Gastroesophageal sphincter (tissue), 4 donors: ENCODE measurements at regions not wholly inside any gene's neighbourhood (a gene's known extent, or its start where the extent isn't known, plus 50 kb on each side); places are given as distances from the start of the nearest gene placed in this dataset.

ENCODE experiments used
- ATAC-seq: fragments of 150-250 bp; one replicate; pipeline ENCODE4 v1.9.1; 2016; ENCODE audit warnings: mild to moderate bottlenecking, moderate library complexity
- H3K27ac ChIP-seq, 4 donors: fragments of 200-600 bp; sonication (generic) in 3 of 4; 1 replicate in 3 of 4; 2 replicates in 1 of 4; pipeline ENCODE4 v1.5.1; 2016 to 2019
- H3K27me3 ChIP-seq: fragments of 200-600 bp; sonication (generic); one replicate; pipeline ENCODE4 v1.5.1; 2019
- H3K36me3 ChIP-seq, 2 donors: fragments of 200-600 bp; sonication (generic); one replicate each; pipeline ENCODE4 v1.5.1; 2019; ENCODE audit warnings: control low read depth in 1 of 2
- H3K4me1 ChIP-seq, 3 donors: fragments of 200-600 bp; sonication (generic); 1 replicate in 2 of 3; 2 replicates in 1 of 3; pipeline ENCODE4 v1.5.1; 2016 to 2019; ENCODE audit warnings: control low read depth in 2 of 3
- H3K4me3 ChIP-seq, 2 donors: fragments of 200-600 bp; sonication (generic); one replicate each; pipeline ENCODE4 v1.5.1; 2019; ENCODE audit warnings: mild to moderate bottlenecking in 1 of 2, moderate library complexity in 1 of 2
- H3K9me3 ChIP-seq, 3 donors: fragments of 200-600 bp; sonication (generic); one replicate each; pipeline ENCODE4 v1.5.1; 2017 to 2019; ENCODE audit warnings: control low read depth in 2 of 3
- EP300 ChIP-seq: sonication (generic); formaldehyde crosslinking; IDR thresholded peaks from one replicate; pipeline ENCODE4 v1.6.1; 2017; ENCODE audit warnings: antibody characterized with exemption, mild to moderate bottlenecking
- POLR2A ChIP-seq, 2 donors: fragments of 450-650 bp; IDR thresholded peaks; one replicate each; pipeline ENCODE4 v1.6.1; 2017; ENCODE audit warnings: antibody characterized with exemption in 2 of 2, mild to moderate bottlenecking in 2 of 2, moderate library complexity in 1 of 2
- POLR2AphosphoS5 ChIP-seq: sonication (generic); formaldehyde crosslinking; IDR thresholded peaks from one replicate; pipeline ENCODE4 v1.6.1; 2017; ENCODE audit warnings: antibody characterized with exemption
- whole genome bisulfite sequencing, 2 donors: methylation state at CpG; one replicate each; pipeline ENCODE4 v1.1.5; 2018; ENCODE audit warnings: low coverage in 1 of 2; 5-methylcytosine and 5-hydroxymethylcytosine counted together
- TF ChIP-seq, protein P1 (sequence below), 4 experiments: fragments of 200-600 bp in 2 of 4; fragments of 450-650 bp in 2 of 4; sonication (generic) in 1 of 4; IDR thresholded peaks; one replicate each; pipeline ENCODE4 v1.5.1; 2017 to 2019; ENCODE audit warnings: antibody characterized with exemption in 4 of 4, mild to moderate bottlenecking in 2 of 4, moderate library complexity in 2 of 4

DNA sequence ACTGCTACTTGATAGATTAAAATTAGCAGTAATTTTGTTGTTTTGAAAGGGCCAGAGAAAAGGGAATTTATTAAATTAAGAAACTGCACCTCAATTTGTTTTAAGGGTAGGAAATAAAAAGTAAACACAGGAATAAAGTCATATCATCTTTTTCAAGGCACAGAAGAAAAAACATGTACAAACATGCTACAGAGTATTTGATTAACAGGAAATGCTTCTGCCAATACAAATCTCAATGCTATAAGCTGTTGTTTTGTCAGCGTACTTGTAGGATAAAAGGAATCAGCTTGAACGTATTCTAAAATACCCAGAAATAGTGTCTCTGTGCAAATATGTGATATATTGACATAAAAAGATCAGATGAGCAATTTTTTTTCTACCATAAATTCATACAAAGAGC lies 474.0 kb upstream of the MGAT4C start:
- TF ChIP-seq POLR2AphosphoS5 = no peak
- TF ChIP-seq EP300 = no peak
- TF ChIP-seq POLR2A (IDR thresholded peaks at IDR 0.05) = no peak
- TF ChIP-seq, protein P1, sequence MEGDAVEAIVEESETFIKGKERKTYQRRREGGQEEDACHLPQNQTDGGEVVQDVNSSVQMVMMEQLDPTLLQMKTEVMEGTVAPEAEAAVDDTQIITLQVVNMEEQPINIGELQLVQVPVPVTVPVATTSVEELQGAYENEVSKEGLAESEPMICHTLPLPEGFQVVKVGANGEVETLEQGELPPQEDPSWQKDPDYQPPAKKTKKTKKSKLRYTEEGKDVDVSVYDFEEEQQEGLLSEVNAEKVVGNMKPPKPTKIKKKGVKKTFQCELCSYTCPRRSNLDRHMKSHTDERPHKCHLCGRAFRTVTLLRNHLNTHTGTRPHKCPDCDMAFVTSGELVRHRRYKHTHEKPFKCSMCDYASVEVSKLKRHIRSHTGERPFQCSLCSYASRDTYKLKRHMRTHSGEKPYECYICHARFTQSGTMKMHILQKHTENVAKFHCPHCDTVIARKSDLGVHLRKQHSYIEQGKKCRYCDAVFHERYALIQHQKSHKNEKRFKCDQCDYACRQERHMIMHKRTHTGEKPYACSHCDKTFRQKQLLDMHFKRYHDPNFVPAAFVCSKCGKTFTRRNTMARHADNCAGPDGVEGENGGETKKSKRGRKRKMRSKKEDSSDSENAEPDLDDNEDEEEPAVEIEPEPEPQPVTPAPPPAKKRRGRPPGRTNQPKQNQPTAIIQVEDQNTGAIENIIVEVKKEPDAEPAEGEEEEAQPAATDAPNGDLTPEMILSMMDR (IDR thresholded peaks at IDR 0.05) = no peak
- H3K36me3 ChIP-seq = no peaks in the 10 kb centered on the region
- peaks cover 0 to 7% (median 0%) of the 10 kb centered on the region in 3 donors for H3K4me1 ChIP-seq
- no peaks in the 10 kb centered on the region for H3K27me3 ChIP-seq
- no peak for ATAC-seq
- no peak overlapping the region for H3K4me3 ChIP-seq
- no peak overlapping the region for H3K27ac ChIP-seq
- H3K9me3 ChIP-seq = no peaks in the 10 kb centered on the region
- WGBS, 2 donors = 79 to 89% methylated on average over 2 of the region's 2 CpGs

DNA sequence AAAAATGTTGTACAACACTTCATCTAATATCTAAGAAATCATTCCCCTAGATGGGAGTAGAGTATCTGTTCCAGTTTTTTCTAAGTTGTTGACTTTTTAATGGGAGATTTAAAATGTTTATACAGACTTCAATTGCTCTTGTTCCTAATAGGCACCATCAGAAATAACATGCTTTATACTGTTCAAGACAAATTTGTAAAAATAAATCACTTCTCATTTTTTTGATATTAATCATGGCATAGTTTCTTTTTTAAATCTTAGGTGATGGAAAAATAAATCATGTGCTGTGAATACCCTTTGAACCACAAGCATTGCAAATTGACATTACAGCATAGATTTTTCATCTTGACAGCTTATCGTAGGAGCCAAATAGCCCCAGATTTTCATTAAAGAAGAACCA lies 473.5 kb upstream of the MGAT4C start:
- peaks cover 0 to 7% (median 0%) of the 10 kb centered on the region in 3 donors for H3K4me1 ChIP-seq
- no peaks in the 10 kb centered on the region for H3K27me3 ChIP-seq
- no peak for ATAC-seq
- TF ChIP-seq POLR2A (IDR thresholded peaks at IDR 0.05) = no peak
- TF ChIP-seq EP300 = no peak
- TF ChIP-seq, protein P1 (IDR thresholded peaks at IDR 0.05) = no peak
- no peak for TF ChIP-seq POLR2AphosphoS5
- WGBS, 2 donors = 45 to 64% methylated on average over 1 of the region's 1 CpG
- H3K36me3 ChIP-seq = no peaks in the 10 kb centered on the region
- H3K4me3 ChIP-seq = no peak overlapping the region
- no peak overlapping the region for H3K27ac ChIP-seq
- no peaks in the 10 kb centered on the region for H3K9me3 ChIP-seq

DNA sequence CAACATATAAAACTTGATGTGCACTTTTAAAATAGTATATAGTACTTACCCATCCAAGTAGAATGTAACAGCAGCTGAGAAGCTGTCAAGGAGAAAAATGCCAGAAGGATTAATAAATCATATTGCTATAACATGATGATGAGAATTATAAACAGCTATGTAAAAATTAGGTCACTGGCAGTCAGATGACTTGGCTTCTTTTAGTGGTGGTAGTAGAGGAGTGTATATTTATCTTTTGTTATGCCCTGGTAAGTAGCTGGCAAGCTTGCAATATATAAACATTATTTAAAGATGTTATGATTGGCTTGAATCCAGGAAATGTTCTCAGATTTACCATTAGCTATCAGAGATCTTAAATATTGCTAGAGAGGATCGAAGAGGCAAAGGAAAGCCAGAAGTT lies 471.0 kb upstream of the MGAT4C start:
- Histone ChIP-seq H3K4me3 (no peak overlapping the region), H3K27me3 (no peaks in the 10 kb centered on the region), H3K4me1 (peaks cover 0 to 7% (median 0%) of the 10 kb centered on the region in 3 donors), H3K9me3 (no peaks in the 10 kb centered on the region), H3K36me3 (no peaks in the 10 kb centered on the region), H3K27ac (no peak overlapping the region)
- 0 to 22% methylated on average over 1 of the region's 1 CpG for WGBS, 2 donors
- no peak for ATAC-seq
- TF ChIP-seq, protein P1 (IDR thresholded peaks at IDR 0.05) = no peak
- TF ChIP-seq EP300 (no peak), POLR2AphosphoS5 (no peak), POLR2A (IDR thresholded peaks at IDR 0.05) (no peak)

DNA sequence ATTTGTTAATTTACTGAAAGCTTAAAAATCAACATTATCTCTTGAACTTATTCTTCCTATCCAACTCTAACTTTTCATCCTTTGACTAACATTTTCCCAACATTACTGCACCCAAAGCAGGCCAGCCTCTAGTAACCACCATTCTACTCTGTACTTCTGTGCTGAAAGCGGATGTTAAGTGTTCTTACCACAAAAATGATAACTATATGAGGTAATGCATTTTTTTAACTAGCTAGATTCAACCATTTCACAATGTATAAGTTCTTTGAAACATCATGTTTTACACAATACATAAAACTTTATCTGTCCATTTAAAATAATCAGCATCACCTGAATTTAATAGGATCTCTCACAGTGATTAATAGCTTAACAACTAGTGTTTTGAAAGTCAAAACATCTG lies 468.5 kb upstream of the MGAT4C start:
- ATAC-seq = no peak
- Histone ChIP-seq H3K4me3 (no peak overlapping the region), H3K27me3 (no peaks in the 10 kb centered on the region), H3K36me3 (no peaks in the 10 kb centered on the region), H3K27ac (no peak overlapping the region), H3K4me1 (peaks cover 0 to 7% (median 0%) of the 10 kb centered on the region in 3 donors), H3K9me3 (no peaks in the 10 kb centered on the region)
- WGBS, 2 donors = 81 to 91% methylated on average over 1 of the region's 1 CpG
- TF ChIP-seq POLR2AphosphoS5 (no peak), EP300 (no peak), POLR2A (IDR thresholded peaks at IDR 0.05) (no peak)
- TF ChIP-seq, protein P1 (IDR thresholded peaks at IDR 0.05) = no peak

DNA sequence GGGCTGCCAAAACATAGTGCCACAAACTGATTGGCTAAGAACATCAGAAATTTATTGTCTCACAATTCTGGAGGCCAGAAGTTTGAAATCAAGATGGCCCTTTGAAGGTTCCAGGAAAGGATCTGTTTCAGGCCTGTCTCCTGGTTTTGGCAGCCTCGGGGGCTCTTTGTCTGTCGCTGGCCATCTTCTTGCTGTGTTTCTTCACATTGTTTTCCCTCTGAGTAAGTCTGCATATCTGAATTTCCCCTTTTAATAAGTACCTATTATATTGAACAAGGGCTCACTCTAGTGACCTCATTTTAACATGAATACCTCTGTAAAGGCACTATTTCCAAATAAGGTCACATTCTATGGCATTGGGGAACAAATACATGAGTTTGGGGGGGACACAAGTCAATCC lies 467.1 kb upstream of the MGAT4C start:
- ATAC-seq = no peak
- Histone ChIP-seq H3K9me3 (no peaks in the 10 kb centered on the region), H3K36me3 (no peaks in the 10 kb centered on the region), H3K4me3 (no peak overlapping the region), H3K4me1 (peaks cover 0 to 7% (median 0%) of the 10 kb centered on the region in 3 donors), H3K27me3 (no peaks in the 10 kb centered on the region), H3K27ac (no peak overlapping the region)
- WGBS, 2 donors = 73 to 94% methylated on average over 2 of the region's 2 CpGs
- no peak for TF ChIP-seq POLR2AphosphoS5
- TF ChIP-seq POLR2A (IDR thresholded peaks at IDR 0.05) = no peak
- TF ChIP-seq, protein P1 (IDR thresholded peaks at IDR 0.05) = no peak
- TF ChIP-seq EP300 = no peak
